ENCODE measurements at regions not wholly inside any gene's neighbourhood (a gene's known extent, or its start where the extent isn't known, plus 50 kb on each side); places are given as distances from the start of the nearest gene placed in this dataset.

- FAIRE-seq (no peak), DNase-seq (ENCODE audit: insufficient read length, low spot score) (no peak)
- TF ChIP-seq TAF1 (IDR thresholded peaks at IDR 0.05; ENCODE audit: low read depth, low read length) (no peak), SPI1 (IDR thresholded peaks at IDR 0.05; ENCODE audit: low read depth, low read length) (no peak), POLR2A (IDR thresholded peaks at IDR 0.05; ENCODE audit: low read depth, low read length) (no peak), PAX5 (IDR thresholded peaks at IDR 0.05; ENCODE audit: insufficient read depth, low read length, severe bottlenecking) (no peak), POLR2AphosphoS5 (IDR thresholded peaks at IDR 0.05; ENCODE audit: low read depth, low read length) (no peak), POU2F2 (IDR thresholded peaks at IDR 0.05; ENCODE audit: low read depth, low read length) (no peak)
These were observed 297.7 kb upstream of the NRIP1 start for GRCh38 chr21:15362458-15362857.

- DNase-seq (ENCODE audit: insufficient read length, low spot score): no peak
- TF ChIP-seq POLR2A (IDR thresholded peaks at IDR 0.05; ENCODE audit: low read depth, low read length) (no peak), POU2F2 (IDR thresholded peaks at IDR 0.05; ENCODE audit: low read depth, low read length) (no peak), TAF1 (IDR thresholded peaks at IDR 0.05; ENCODE audit: low read depth, low read length) (no peak)
- no peak for FAIRE-seq
These were observed 299.1 kb upstream of the NRIP1 start for GRCh38 chr21:15363921-15364320.

GRCh38 chr21:15365751-15366392 is 301.1 kb upstream of the NRIP1 start:
- TF ChIP-seq SPI1 (IDR thresholded peaks at IDR 0.05; ENCODE audit: low read depth, low read length) (no peak), POLR2A (IDR thresholded peaks at IDR 0.05; ENCODE audit: low read depth, low read length) (no peak), POLR2AphosphoS5 (IDR thresholded peaks at IDR 0.05; ENCODE audit: low read depth, low read length) (no peak), TAF1 (IDR thresholded peaks at IDR 0.05; ENCODE audit: low read depth, low read length) (no peak), PAX5 (IDR thresholded peaks at IDR 0.05; ENCODE audit: insufficient read depth, low read length, severe bottlenecking) (no peak), POU2F2 (IDR thresholded peaks at IDR 0.05; ENCODE audit: low read depth, low read length) (no peak)
- DNase-seq (ENCODE audit: insufficient read length, low spot score) (no peak), FAIRE-seq (no peak)

- DNase-seq (ENCODE audit: insufficient read length, low spot score) (no peak), FAIRE-seq (no peak)
- TF ChIP-seq POLR2A (IDR thresholded peaks at IDR 0.05; ENCODE audit: low read depth, low read length) (no peak), POU2F2 (IDR thresholded peaks at IDR 0.05; ENCODE audit: low read depth, low read length) (no peak), SPI1 (IDR thresholded peaks at IDR 0.05; ENCODE audit: low read depth, low read length) (no peak), TAF1 (IDR thresholded peaks at IDR 0.05; ENCODE audit: low read depth, low read length) (no peak), POLR2AphosphoS5 (IDR thresholded peaks at IDR 0.05; ENCODE audit: low read depth, low read length) (no peak), PAX5 (IDR thresholded peaks at IDR 0.05; ENCODE audit: insufficient read depth, low read length, severe bottlenecking) (no peak)
These were observed 301.8 kb upstream of the NRIP1 start for GRCh38 chr21:15366555-15366954.

DNA sequence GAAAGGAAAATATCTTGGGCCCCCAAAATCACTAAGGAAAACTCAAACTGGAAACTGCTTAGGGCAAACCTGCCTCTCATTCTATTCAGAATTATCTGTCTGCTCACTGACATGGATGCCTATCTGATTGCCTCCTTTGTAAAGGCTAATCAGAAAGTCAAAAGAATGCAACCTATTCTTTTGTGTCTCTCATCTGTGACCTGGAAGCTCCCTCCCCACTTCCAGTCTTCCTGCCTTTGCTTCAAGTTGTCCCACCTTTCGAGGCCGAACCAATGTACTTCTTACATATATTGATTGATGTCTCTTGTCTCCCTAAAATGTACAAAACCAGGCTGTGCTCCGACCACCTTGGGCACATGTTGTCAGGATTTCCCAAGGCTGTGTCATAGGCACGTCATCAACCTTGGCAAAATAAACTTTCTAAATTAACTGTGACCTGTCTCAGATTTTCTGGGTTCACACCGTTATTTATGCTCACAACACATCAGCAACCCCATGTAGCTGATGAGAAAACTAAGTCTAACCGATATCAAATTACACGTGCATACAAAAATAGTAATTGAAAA is 302.3 kb upstream of the NRIP1 start:
- no peak for FAIRE-seq
- no peak for DNase-seq (ENCODE audit: insufficient read length, low spot score)
- TF ChIP-seq SPI1 (IDR thresholded peaks at IDR 0.05; ENCODE audit: low read depth, low read length) (no peak), POLR2AphosphoS5 (IDR thresholded peaks at IDR 0.05; ENCODE audit: low read depth, low read length) (no peak), PAX5 (IDR thresholded peaks at IDR 0.05; ENCODE audit: insufficient read depth, low read length, severe bottlenecking) (no peak), POU2F2 (IDR thresholded peaks at IDR 0.05; ENCODE audit: low read depth, low read length) (no peak), POLR2A (IDR thresholded peaks at IDR 0.05; ENCODE audit: low read depth, low read length) (no peak), TAF1 (IDR thresholded peaks at IDR 0.05; ENCODE audit: low read depth, low read length) (no peak)

GRCh38 chr21:15370462-15370975 is 305.7 kb upstream of the NRIP1 start:
- FAIRE-seq (no peak), DNase-seq (ENCODE audit: insufficient read length, low spot score) (no peak)
- no peak for TF ChIP-seq PAX5 (IDR thresholded peaks at IDR 0.05; ENCODE audit: insufficient read depth, low read length, severe bottlenecking)
- no peak for TF ChIP-seq TAF1 (IDR thresholded peaks at IDR 0.05; ENCODE audit: low read depth, low read length)
- TF ChIP-seq POLR2A (IDR thresholded peaks at IDR 0.05; ENCODE audit: low read depth, low read length): no peak
- no peak for TF ChIP-seq POLR2AphosphoS5 (IDR thresholded peaks at IDR 0.05; ENCODE audit: low read depth, low read length)
- TF ChIP-seq POU2F2 (IDR thresholded peaks at IDR 0.05; ENCODE audit: low read depth, low read length): no peak
- TF ChIP-seq SPI1 (IDR thresholded peaks at IDR 0.05; ENCODE audit: low read depth, low read length): no peak

- FAIRE-seq: no peak
- DNase-seq (ENCODE audit: insufficient read length, low spot score): no peak
- TF ChIP-seq SPI1 (IDR thresholded peaks at IDR 0.05; ENCODE audit: low read depth, low read length) (no peak), TAF1 (IDR thresholded peaks at IDR 0.05; ENCODE audit: low read depth, low read length) (no peak), POU2F2 (IDR thresholded peaks at IDR 0.05; ENCODE audit: low read depth, low read length) (no peak), PAX5 (IDR thresholded peaks at IDR 0.05; ENCODE audit: insufficient read depth, low read length, severe bottlenecking) (no peak)
These were observed 309.1 kb upstream of the NRIP1 start for GRCh38 chr21:15373941-15374340.

- FAIRE-seq (no peak), DNase-seq (ENCODE audit: insufficient read length, low spot score) (no peak)
- TF ChIP-seq POU2F2 (IDR thresholded peaks at IDR 0.05; ENCODE audit: low read depth, low read length) (no peak), PAX5 (IDR thresholded peaks at IDR 0.05; ENCODE audit: insufficient read depth, low read length, severe bottlenecking) (no peak), POLR2AphosphoS5 (IDR thresholded peaks at IDR 0.05; ENCODE audit: low read depth, low read length) (no peak), POLR2A (IDR thresholded peaks at IDR 0.05; ENCODE audit: low read depth, low read length) (no peak), TAF1 (IDR thresholded peaks at IDR 0.05; ENCODE audit: low read depth, low read length) (no peak), SPI1 (IDR thresholded peaks at IDR 0.05; ENCODE audit: low read depth, low read length) (no peak)
These were observed 315.0 kb upstream of the NRIP1 start for GRCh38 chr21:15379776-15380175.

- DNase-seq (ENCODE audit: insufficient read length, low spot score): no peak
- no peak for FAIRE-seq
- TF ChIP-seq POLR2AphosphoS5 (IDR thresholded peaks at IDR 0.05; ENCODE audit: low read depth, low read length) (no peak), POU2F2 (IDR thresholded peaks at IDR 0.05; ENCODE audit: low read depth, low read length) (no peak), TAF1 (IDR thresholded peaks at IDR 0.05; ENCODE audit: low read depth, low read length) (no peak), PAX5 (IDR thresholded peaks at IDR 0.05; ENCODE audit: insufficient read depth, low read length, severe bottlenecking) (no peak), POLR2A (IDR thresholded peaks at IDR 0.05; ENCODE audit: low read depth, low read length) (no peak), SPI1 (IDR thresholded peaks at IDR 0.05; ENCODE audit: low read depth, low read length) (no peak)
These were observed 318.8 kb upstream of the NRIP1 start for GRCh38 chr21:15383588-15383987.
